Smooth muscle cell of the brain vasculature (primary cell): ENCODE measurements at regions not wholly inside any gene's neighbourhood (a gene's known extent, or its start where the extent isn't known, plus 50 kb on each side); places are given as distances from the start of the nearest gene placed in this dataset.

ENCODE experiments used
- DNase-seq: peaks from one replicate; pipeline ENCODE4 v3.0.0-alpha.2; 2012; ENCODE audit warnings: low read depth, low spot score

- DNase-seq, result no peak
These were observed 91.5 kb upstream of the SESN3 start for GRCh38 chr11:95322539-95322938.

- DNase-seq, result no peak
These were observed 87.5 kb upstream of the SESN3 start for GRCh38 chr11:95318498-95318897.

DNA sequence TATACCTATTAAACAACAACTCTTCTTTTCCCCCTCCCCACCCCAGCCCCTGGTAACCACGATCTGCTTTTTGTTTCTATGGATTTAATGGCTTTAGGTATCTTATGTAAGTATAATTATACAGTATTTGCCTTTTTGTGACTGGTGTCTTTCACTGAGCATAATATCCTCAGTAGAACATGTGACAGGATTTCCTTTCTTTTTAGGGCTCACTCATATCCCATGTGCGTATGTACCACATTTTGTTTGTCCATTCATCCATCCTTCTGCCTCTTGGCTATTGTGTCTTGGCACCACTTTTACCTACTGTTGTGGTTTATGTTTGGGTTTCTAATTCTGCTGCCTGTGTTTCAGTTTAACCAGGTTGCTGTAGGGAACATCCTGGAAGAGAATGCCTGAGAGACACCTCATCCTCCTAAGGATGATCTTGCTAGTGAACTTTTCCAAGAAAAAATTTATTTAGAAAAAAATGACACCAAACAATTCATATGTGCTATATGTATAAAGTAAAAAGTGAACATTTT lies 77.6 kb upstream of the SESN3 start:
- DNase-seq, result no peak

DNA sequence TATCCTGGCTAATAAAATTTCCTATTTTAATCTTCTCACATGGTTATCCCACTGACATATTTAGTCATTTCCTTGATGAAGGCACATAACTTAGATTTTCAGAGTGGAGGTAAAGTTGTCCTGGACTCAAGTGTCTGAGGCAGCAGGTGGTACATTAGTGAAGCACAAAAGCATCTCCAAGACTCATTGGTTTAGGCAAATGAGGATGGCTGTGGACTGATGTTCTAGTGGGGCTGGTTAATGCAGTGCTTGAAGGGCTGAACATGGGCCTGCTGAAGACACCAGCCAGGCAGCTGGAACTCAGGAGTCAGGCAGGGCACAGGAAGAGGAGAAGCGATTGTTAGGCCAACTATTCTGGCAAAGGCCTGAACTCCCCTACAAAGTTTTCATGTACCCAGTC lies 76.3 kb upstream of the SESN3 start:
- DNase-seq, result no peak

DNA sequence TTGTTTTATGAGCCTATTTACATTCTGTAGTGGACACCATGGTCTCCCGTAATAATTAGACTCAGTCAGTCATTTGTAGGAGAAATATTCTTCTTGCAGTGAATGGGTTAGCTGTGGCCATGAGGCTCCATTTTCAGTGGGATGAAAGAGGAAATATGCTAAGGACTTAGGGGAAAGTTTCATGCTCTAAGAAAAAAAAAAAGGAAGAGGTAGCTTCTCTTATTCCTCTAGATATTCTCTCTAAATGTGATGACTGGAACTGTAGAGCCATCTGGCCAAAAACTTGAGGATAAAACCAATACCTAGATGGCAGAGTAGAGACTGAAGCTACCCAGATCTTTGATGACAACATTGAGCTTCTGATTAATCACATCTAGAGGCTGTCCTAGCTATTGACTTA lies 75.8 kb upstream of the SESN3 start:
- no peak for DNase-seq

GRCh38 chr11:95306123-95306522 lies 75.1 kb upstream of the SESN3 start:
- DNase-seq, result no peak

GRCh38 chr11:95305705-95306104 lies 74.7 kb upstream of the SESN3 start:
- DNase-seq, result no peak

DNA sequence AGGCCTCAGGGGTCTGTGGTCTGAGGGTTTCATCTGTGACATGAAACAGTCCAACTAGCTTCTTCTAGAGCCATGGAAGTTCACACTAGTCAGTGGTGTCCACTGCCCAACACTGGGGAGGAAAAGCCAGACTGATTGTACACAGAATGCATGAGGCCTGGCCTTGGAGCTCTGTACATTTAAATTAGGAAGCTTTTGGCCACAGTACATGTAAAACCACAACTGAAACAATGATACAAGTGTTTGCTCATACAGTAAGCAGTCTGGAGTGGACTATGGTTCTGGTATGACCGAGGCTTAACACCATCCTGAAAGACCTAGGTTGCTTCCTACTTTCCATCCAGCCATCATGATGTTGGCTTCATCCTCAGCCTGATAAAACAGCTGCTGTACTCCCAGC lies 73.8 kb upstream of the SESN3 start:
- no peak for DNase-seq

DNA sequence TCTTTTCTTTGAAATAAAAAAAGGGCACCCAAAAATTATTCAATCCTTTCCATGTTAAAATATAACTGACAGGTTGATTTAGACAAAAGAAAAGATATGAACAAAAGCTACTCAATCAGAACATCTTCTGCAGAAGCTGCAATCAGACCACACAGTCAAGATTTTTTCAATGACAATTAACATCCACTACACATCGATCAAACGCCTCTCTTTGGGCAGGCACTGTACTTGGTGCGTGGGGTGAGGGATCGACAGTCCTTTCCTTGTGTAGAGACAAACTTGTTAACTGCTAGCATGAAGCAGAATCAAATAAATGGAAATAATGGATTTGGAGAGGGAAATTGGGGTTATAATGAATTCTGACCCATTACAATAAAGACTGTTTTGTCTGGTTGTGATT lies 71.2 kb upstream of the SESN3 start:
- no peak for DNase-seq

DNA sequence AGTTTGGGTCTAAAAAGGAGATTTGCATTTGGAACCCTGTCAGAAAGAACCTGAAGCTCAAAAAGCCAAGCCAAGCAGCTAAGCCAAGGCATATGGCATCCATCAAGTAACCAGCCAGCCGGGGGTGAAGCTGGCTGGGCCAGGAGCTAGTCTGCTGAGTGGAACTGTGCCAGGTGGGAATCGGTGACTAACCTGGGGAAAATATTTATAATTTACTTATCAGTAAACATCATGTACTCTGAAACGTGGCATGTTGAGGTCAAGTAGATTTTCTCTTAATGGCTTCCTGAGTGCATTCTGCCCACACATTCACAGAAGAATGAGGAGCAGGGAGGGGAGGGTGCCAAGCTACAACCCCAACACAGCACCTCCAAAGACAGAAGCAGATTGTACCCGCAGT lies 70.5 kb upstream of the SESN3 start:
- no peak for DNase-seq

GRCh38 chr11:95299078-95299679 lies 68.2 kb upstream of the SESN3 start:
- DNase-seq, result no peak

DNA sequence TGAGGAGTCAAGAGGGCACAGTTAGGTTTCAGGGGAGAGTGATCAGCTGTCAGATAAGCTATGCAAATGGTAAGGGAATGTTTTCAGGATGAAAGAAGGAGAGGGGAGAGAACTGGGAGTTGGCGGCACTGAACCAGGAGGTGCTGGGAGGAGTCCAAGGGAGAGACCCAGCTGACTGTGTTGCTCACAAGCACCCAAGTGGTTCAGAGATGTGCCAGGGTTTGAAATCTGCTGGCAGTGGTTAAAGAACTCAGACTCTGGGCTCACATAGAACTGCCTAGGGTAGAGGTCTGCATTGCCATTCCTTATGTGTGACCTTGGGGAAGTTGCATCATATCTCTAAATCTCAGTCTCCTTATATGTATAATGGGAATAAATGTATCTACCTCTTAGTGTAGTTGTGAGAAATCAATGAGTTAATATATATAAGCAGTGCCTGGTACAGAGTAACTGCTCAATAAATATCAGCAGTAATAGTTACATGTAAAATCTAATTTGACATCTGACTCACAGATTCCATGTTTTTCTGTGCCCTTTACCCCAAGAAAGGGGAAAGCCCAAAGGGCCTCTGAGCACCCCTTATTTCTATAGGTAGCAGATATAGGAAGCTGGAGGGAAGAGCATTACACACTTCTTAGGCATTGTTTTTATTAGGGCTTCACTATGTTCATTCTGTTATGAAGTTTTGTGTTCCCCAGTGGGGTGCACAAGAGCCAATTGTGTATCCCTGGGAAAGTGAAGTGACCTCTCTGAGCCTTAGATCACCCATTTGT lies 66.9 kb upstream of the SESN3 start:
- DNase-seq, result no peak

DNA sequence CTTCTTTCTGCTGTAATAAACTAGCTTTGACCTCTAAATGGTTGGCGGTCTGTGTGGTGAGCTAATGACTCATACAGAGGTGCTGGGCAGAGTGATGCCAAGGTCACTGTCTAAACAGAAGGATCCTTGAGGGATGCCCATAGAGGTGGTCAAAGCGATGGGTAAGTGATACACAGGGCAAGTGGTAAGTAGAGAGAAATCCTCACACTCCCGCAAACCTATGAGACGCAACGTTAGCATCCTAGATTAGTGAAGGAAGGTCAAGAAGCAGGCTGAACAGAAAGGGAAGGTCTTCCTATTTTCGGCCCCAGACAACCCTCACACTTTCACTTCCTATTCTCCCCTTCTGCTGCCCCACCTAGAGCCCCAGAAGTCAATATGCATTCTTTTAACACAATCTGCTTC lies 65.6 kb upstream of the SESN3 start:
- no peak for DNase-seq

- DNase-seq, result no peak
These were observed 65.2 kb upstream of the SESN3 start for GRCh38 chr11:95296165-95296564.

DNA sequence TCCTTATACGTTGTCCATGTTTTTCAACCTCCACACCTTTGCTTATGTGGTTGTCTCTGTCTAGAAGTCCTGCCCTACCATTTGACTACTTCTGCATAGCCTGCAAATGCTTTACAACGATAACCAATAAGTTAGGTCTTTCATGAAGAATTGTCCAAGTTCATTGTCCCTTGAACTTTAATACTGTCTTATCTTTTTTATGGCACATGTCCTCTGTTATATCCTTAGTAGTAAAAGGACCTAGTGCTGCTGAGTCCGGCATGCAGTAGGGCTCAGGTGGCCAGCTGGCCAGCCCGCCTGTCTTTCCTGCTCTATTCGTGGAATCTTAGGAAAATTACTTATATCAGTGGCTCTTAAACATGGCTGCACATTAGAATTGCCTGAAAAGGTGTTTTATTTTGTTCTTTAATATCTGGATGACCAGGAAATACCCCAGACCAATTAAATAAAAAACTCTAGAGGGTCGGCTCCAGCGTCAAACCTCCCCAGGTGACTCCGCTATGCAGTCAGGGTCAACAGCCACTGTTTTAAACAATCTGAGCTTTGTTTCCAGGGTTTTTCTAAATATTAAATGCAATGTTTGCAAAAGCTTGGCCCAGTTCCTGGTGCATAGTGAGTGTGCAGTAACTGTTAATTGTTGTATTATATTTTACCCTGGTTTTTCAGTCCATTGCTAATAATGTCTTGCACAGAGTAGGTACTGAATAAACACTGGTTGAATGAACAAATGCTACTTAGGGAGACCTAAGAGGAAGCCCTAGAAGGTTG lies 64.6 kb upstream of the SESN3 start:
- no peak for DNase-seq

- no peak for DNase-seq
These were observed 63.7 kb upstream of the SESN3 start for GRCh38 chr11:95294701-95295100.

DNA sequence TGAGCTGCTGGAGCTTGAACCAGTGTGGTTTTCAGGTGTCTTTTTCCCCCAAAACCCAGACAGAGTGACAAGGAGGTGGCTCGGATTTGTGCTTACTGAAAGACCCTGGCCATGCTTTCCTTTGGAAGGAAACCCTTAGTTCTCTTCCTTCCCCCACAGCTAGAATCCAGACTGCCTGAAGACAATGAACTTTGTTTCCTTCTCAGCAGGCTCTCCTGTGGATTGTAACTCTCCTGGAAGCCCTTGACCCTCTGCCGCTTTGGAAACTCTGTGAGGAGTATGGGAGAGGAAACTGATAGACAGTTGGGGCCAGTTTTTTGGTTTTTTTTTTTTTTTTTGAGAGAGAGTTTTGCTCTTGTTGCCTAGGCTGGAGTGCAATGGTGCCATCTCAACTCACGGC lies 62.1 kb upstream of the SESN3 start:
- DNase-seq, result no peak

DNA sequence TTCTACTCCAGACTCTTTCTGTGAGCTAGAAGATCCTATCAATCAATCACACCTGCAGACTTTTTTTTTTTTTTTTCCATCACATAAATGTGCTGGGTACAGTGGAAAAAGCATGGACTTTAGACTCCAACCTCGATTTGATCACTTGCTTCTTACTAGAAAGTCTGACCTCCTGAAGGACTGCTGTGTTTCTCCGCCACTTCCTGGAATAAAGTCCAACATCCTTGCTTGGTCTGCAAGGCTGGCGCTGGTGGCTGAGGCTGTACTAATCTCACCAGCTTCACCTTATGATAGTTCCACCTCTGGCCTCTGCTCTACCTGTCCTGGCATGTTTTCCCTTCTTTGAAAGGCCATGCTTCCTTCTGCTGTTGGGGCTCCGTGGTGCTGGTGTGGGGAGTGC lies 60.9 kb upstream of the SESN3 start:
- DNase-seq, result no peak

DNA sequence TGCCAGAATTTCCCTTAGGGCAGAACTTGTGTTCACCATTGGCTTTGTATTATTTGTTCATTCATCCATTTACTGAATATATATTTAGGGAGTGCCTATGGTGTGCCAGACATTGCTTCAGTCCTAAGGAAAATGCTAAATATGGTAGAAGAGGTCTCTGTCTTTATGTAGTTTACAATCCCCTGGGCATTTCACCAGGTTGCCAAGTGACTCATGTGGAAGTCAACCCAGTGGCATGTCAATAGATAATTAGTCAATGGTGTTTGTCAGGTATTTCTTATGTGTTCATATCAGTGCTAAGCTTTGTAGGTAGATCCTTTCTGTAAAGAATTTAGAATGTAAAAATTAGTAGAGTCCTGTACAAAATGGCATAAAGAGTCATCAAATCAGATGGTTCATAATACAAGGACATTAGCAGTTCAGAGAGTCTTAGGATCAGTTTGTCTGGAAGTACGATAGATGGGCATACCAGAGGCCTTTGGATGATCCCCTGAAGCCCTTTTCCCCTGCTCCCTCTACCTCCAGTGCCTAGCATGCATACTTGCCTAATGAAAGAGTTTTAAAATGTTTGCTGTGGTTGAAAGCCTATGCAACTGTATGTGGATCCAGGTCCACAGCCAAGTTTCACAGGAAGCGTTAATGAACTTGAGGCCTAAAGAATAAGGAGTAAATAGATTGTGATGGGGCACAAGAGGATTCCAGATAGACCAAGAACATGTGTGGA lies 58.5 kb upstream of the SESN3 start:
- no peak for DNase-seq

- no peak for DNase-seq
These were observed 53.4 kb upstream of the SESN3 start for GRCh38 chr11:95284057-95285052.

- DNase-seq, result no peak
These were observed 52.6 kb upstream of the SESN3 start for GRCh38 chr11:95283650-95284049.
